ENCODE measurements at regions not wholly inside any gene's neighbourhood (a gene's known extent, or its start where the extent isn't known, plus 50 kb on each side); places are given as distances from the start of the nearest gene placed in this dataset.
"Not testable (repeated sequence)": the region's sequence is repeated elsewhere in the genome, so short reads cannot be mapped to it uniquely, and the experiment has no call there.

- no peak for DNase-seq
These were observed 189.2 kb downstream of the UXS1 start for GRCh38 chr2:106004851-106005250.

GRCh38 chr2:105999211-105999989, 194.7 kb downstream of the UXS1 start:
- DNase-seq = no peak

DNA sequence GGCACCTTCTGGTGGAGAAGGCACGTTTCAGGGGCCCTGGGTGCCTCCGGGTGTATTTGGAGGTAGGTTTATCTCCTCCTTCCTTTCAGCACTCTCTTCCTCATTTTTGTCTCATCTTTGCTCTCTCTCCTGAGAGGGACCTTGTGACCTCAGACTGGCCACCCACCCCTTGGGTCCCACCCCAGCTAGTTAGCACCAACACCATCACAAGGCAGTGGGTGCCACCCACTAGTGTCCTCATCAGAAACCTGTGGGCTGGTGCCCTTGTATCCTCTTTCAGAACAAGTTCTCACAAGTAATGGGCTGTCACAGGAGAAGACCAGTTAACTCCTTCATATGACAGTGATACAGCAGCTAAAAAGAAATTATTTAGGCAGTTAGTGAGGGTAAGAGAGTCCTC, 196.4 kb downstream of the UXS1 start:
- DNase-seq = no peak

DNA sequence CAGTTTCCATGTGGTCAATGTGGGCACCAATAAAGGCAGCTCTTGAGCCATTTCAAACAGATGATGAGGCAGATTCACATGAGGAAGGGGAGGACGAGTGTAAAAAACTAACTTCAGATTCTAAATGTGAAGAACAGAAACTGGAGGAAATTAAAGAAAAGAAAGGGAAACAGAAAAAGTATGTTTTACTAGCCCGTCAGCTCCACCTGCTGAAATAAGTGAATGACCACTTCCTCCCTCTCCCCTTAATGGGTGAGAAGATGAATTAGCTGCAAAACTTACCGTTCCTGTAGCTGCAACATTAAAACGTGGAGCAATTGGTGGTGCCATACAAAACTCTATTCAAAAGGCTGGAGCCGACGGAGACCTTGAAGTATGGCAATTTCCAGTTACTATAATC, 203.5 kb downstream of the UXS1 start:
- no peak for DNase-seq

- not testable (repeated sequence) for DNase-seq
These were observed 204.3 kb downstream of the UXS1 start for GRCh38 chr2:105989803-105990202.

DNA sequence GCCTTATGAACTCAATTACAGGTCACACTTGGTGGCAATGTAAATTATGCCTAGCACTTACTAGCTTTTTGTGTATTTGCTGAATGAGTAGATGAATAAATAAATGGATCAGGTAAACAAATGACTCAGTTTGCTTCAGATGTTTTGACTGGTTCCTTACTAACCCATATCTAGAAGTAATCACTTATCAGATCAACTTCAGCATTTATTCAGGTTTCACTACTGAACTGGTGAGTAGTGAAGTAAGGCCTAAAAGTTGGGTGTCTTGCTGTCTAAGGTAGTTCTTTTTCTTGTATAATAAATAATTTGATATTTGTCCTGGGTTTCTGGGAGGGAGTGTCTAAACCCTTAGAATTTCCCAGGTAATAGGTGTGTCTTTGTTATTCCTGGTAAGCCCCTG, 205.0 kb downstream of the UXS1 start:
- no peak for DNase-seq

GRCh38 chr2:105977807-105978206, 216.3 kb downstream of the UXS1 start:
- DNase-seq = no peak

DNA sequence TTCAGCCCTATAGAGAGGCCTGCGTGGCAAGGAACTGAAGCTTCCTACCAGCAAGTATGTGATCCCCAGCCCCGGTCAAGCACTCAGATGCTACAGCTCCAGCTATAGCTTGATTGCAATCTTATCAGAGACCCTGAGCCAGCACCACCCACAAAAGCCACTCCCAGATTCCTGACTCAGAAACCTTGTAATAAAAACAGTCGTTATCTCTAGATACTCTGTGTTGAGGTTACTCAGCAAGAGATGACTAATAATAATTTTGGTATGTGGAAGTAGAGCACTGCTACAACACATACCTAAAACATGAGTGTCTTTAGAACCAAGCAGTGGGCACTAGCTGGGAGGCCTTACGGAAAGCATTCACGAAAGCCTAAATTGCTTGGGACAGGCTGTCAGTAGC, 216.9 kb downstream of the UXS1 start:
- no peak for DNase-seq

GRCh38 chr2:105974812-105975211, 219.3 kb downstream of the UXS1 start:
- no peak for DNase-seq

- no peak for DNase-seq
These were observed 221.2 kb downstream of the UXS1 start for GRCh38 chr2:105972927-105973326.

- no peak for DNase-seq
These were observed 221.9 kb downstream of the UXS1 start for GRCh38 chr2:105972246-105972645.

DNA sequence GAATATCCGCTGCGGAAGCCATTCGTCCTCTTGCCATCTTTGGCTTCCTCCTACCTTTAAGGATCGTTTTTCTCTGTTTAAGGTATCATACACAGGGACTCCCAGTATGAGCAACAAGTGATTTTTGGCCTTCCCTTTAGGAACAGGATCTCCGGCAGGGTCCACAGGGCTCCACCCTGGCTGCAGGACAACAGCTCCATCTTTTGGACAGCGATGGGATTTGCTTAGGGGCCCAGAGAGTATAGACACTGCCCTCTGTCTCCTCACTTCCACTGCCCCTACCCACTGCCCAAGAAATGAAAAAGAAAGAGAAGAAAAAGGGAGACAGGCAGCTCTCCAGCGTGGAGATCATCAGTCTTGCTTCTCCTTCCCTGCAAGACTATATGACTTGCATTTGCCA, 224.5 kb downstream of the UXS1 start:
- no peak for DNase-seq

DNA sequence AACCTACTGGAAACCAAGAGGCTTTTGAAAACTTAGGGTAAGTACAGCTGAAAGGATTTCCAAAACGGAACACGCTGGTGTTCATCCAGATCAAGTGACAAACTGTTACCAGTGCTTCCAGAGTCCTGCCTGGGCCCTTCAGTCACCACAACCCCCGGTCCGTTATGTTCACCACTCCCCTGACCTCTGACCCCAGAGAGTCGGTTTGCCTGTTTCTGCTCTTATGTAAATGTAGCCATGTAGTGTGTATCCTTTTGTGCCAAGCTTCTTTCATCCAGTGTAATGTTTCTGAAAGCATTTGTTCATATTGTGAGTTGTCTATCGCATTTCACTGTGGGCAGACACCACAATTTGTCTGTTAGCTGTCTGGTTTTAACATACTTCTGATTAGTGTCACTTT, 217.5 kb downstream of the NCK2 start:
- DNase-seq = no peak

DNA sequence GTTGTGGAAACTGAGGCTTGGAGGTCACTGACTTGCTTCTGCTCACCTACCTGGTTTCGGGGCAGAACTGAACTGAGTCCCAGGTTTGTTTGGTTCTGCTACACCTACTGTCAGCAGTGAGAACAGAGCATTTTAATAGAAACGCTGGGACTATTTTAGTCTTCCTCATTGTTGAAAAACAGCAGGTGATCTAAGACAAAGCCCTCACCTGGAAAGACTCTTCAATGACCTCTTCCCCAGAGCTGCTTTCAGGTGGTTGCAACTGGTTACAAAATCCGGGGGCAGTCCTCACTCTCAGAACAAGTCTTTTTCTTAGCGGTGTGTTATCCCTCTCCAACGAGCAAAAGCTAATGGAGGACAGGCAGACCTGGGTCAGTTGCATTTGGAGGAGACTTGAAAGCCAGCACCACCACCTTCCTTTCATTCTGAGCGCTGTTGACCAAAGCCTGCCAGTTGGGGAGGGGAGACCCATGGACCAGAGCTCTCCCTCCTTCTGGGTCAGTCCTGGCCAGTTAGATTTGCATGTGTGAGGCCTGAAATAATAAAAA, 217.0 kb downstream of the NCK2 start:
- DNase-seq = no peak

GRCh38 chr2:105959357-105959756, 214.6 kb downstream of the NCK2 start:
- DNase-seq = no peak

DNA sequence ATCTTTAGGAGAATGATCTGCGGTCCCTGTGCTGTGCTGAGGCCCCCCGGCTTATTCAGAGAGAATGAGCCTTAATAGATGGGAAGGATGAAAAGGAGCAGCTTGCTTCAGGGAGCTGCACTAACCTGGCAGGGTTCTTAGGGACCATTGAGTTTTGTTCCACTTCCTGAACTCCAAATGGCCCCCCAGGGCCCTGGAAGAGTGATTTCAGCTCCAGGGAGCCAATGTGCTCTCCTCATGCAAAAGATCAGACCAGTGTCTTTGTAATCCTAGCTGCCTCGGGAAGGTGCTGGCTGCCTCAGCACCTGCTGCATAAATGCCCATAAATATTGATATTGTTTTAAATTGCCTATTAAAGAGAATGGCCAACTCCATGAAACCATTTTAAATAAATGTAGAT, 210.2 kb downstream of the NCK2 start:
- DNase-seq = no peak

DNA sequence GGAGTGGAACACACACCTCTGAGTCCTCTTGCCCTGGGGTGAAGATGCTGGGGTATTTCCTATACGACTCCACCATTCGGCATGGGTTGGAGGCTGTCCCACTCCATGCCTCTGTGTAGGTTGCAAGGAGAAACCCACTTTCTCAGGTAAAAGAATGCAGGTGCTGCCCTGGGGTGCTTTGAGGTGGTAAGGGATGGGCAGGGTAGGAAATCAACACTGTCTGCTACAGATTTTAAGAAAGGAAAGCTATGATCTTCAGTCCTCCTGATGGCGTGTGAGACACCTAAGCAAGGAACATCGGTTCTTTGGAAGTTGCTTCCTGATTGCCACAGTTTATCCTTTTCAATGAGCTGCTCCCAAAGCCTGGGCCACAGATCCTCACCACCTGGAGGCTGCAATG, 209.2 kb downstream of the NCK2 start:
- DNase-seq = no peak

GRCh38 chr2:105952131-105952530, 207.4 kb downstream of the NCK2 start:
- DNase-seq = no peak

GRCh38 chr2:105951384-105951694, 206.6 kb downstream of the NCK2 start:
- DNase-seq = no peak

DNA sequence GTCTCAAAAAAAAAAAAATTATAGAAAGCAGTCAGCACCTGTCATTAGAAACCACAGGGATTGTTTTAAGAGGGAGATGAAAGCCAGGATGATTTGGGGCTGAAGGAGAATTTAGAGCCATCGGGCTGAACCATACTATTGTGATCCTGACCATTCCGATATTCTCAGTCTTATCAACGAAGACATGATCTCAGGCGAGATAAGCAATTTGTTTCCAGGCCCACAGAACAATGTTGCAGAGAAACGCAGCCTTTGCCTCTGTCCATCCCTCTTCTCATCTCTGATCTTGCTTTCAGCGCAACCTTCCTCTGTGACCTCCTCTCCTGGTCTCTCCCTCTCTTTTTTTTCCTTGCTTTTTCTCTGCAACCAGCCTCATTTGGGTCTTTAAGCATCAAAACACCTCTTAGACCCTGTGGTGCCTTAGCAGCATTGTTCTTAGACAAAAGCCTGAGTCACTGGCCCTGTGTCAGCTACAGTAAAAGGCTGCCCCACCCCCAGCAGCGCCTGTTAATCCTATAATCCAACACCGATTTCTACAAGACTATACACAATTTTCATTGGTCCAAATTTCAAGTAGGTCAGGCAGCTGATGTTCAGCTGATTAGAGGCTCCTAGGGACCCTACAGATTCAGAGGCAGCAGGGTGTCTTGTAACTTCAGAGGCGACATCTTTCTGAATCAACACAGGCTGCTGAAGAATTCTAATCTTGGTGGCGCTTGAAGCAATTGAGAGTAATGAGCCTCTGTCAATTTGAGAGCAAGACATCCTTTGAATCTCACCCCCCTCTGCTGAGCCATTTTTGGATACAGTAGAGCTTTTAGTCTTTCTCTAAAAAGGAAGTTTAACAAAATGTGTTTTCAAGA, 206.0 kb downstream of the NCK2 start:
- no peak for DNase-seq

DNA sequence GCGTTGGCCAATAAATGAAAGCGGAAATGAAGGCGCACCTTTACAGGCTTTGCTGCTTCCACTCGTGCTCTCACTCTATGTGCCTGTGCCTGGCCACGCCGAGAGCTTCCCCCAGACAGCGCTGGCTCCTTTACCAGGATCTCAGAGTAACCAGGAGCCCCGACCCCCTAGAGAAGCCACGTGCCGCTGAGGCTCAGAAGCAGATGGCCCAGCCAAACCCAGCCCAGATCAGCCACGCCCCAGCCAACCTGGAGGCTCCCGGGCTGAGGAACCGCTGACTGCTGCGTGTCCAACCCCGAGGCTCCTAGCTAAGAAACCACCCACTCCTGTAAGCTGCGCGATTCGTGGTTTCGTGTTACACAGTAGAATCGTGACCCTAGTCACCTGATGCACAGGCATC, 199.3 kb downstream of the NCK2 start:
- no peak for DNase-seq

All from stimulated activated naive CD4-positive, alpha-beta T cell treated with Interleukin-2 at 50 U/mL for 16 hours (primary cell).